ENCODE measurements at regions not wholly inside any gene's neighbourhood (a gene's known extent, or its start where the extent isn't known, plus 50 kb on each side); places are given as distances from the start of the nearest gene placed in this dataset.

DNA sequence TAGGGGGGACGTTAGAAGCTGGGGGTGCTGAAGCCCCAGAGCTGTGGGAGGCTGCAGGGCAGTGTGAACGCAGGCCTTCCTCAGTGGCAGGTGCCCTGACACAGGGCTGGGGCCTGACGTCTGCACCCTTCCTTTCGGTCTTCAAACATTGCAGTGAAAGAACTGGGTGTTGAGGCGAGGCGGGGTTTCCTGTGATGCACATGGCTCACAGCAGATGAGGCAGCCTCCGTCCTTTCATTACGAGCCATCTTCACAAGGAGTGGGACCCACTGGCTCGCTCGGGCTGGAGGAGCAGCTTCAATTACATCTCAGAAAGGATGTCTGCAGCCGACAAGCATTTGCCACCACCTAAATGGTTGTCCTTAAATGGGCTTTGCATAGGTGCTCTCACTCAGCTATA, 180.3 kb upstream of the SHH start:
- DNase-seq (ENCODE audit: low spot score): no peak
- ChIA-PET POLR2A (ENCODE audit: low non-redundant PET) (no interaction called here), CTCF (no interaction called here)
- TF ChIP-seq, protein P1, sequence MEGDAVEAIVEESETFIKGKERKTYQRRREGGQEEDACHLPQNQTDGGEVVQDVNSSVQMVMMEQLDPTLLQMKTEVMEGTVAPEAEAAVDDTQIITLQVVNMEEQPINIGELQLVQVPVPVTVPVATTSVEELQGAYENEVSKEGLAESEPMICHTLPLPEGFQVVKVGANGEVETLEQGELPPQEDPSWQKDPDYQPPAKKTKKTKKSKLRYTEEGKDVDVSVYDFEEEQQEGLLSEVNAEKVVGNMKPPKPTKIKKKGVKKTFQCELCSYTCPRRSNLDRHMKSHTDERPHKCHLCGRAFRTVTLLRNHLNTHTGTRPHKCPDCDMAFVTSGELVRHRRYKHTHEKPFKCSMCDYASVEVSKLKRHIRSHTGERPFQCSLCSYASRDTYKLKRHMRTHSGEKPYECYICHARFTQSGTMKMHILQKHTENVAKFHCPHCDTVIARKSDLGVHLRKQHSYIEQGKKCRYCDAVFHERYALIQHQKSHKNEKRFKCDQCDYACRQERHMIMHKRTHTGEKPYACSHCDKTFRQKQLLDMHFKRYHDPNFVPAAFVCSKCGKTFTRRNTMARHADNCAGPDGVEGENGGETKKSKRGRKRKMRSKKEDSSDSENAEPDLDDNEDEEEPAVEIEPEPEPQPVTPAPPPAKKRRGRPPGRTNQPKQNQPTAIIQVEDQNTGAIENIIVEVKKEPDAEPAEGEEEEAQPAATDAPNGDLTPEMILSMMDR (conservative IDR thresholded peaks at IDR 0.05; ENCODE audit: low read depth): no peak
- no peak overlapping the region for H3K27ac ChIP-seq

DNA sequence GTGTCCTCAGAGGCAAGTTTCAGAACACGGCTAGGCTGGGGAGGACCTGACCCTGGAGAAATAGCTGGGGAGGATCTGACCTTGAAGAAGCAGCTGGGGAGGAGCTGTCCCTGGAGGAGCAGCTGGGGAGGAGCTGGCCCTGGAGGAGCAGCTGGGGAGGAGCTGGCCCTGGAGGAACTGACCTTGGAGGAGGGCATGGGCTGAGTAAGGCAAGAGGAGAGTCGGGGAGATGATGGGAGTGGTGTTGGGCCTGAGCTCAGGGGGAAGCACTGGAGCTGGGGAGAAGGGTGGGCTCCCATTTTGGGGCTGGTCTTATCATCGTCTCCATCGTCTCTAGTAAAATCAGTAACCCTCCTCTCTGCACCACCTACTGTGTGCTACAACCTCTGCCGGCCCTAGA, 179.8 kb upstream of the SHH start:
- no peak overlapping the region for H3K27ac ChIP-seq
- DNase-seq (ENCODE audit: low spot score): no peak
- CTCF ChIA-PET: no interaction called here
- POLR2A ChIA-PET (ENCODE audit: low non-redundant PET): no interaction called here
- TF ChIP-seq, protein P1 (conservative IDR thresholded peaks at IDR 0.05; ENCODE audit: low read depth): no peak

DNA sequence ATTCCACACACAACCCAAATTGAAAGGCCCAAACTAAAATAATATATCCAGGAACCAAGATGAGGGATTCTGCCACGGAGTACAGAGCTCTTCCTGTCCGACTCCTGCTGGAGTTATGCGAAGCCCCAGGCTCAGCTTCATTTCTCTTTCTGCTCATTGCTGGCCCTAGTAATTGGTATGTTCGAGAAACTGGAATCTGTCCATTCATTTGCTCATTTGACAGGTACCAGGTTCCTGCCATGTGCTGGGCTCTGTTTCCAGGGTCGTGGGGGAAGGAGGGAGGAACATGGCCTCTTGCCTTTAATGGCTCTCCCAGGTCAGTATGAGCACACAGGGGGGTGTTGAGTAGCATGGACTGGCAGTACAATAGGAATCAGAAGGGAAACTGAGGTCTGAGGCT, 179.2 kb upstream of the SHH start:
- TF ChIP-seq, protein P1 (conservative IDR thresholded peaks at IDR 0.05; ENCODE audit: low read depth): no peak

DNA sequence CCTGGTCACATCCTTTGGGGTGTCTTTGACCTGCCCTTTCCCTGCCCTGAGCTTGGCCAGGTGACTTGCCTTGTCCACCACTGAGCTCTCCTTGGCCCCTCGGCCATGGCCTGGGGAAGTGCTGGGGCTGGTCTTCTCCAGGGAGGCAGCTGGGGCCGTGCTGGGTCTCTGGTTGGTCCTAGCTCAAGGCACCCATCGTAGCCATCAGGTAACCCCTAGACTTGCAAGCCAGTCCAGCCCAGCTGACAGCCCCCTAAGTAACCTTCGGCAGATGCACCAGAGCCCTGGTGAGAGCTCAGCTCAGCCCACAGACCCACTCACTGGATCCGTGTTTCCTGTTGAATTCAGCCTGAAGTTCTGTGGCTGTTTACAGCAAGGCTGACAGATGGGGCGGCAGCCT, 176.2 kb upstream of the SHH start:
- POLR2A ChIA-PET (ENCODE audit: low non-redundant PET): no interaction called here
- DNase-seq (ENCODE audit: low spot score): no peak
- TF ChIP-seq, protein P1 (conservative IDR thresholded peaks at IDR 0.05; ENCODE audit: low read depth): no peak
- CTCF ChIA-PET: no interaction called here
- H3K27ac ChIP-seq: no peak overlapping the region

More for the DNA sequence above, 179.2 kb upstream of the SHH start:
- H3K27ac ChIP-seq: no peak overlapping the region
- DNase-seq (ENCODE audit: low spot score): no peak
- POLR2A ChIA-PET (ENCODE audit: low non-redundant PET): no interaction called here
- CTCF ChIA-PET: no interaction called here

DNA sequence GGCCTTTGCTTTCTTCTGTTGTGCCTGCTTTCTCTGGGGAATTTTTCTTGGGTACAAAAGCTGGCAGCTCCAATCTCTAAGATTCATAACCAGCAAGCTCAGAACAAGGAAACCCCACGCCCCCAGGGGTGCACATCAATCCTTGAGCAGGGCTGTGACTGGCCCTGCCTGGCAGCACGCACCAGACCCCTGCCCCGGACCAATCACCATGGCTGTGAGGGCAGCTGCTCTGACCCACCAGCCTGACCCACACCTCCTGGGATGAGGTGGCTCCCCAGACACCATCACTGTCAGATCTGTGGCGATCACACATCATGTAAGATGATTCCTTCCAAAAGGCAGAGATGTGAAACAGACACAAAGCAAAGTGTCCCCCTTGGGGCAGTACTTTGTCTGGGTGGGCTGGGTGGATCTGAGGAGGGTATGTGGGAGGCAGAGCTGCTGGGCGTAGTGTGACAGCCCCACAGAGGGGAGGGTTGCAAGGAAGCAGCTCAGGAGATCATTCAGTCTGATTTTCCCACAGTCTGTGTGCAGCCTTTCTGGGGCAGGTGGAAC, 175.5 kb upstream of the SHH start:
- no peak for DNase-seq (ENCODE audit: low spot score)
- no peak overlapping the region for H3K27ac ChIP-seq
- ChIA-PET POLR2A (ENCODE audit: low non-redundant PET) (no interaction called here), CTCF (no interaction called here)
- TF ChIP-seq, protein P1 (conservative IDR thresholded peaks at IDR 0.05; ENCODE audit: low read depth): no peak

DNA sequence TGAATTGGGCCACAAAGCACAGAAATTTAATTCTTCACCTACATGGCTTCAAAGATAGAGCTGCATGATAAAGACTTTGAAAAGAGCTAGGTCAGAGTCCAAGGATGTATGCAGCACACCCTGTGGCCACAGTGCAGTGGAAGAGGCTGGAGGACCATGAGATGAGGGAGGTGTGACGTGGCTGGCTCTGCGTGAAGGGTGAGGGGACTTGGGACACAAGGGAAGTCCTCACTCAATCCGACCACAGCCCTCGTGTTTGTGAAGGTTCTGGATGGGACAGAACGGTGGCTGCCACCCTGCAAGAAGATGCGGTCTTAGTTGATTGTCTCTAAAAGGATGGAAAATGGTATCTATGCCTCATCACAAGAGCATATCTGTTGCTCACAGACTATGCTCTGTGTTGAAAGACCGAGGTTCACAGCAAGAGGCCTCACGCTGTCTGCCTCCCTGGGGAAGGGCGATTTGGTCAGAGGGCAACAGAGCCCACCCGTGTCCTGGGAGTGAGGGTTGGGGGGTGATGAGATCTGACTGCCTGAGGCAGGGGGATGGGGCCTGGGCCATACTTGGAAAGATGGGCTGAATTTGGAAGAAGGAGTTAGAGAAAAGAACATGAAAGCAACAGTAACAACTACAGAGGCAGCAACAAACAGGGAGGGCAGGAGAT, 174.4 kb upstream of the SHH start:
- DNase-seq (ENCODE audit: low spot score): no peak
- no peak overlapping the region for H3K27ac ChIP-seq
- TF ChIP-seq, protein P1 (conservative IDR thresholded peaks at IDR 0.05; ENCODE audit: low read depth): no peak
- POLR2A ChIA-PET (ENCODE audit: low non-redundant PET): no interaction called here
- CTCF ChIA-PET: no interaction called here

Measured in RWPE1 (cell line).